Osteoblast (primary cell): ENCODE measurements at regions not wholly inside any gene's neighbourhood (a gene's known extent, or its start where the extent isn't known, plus 50 kb on each side); places are given as distances from the start of the nearest gene placed in this dataset.

Source experiments
- DNase-seq: peaks from one replicate; pipeline ENCODE4 v3.0.0; 2011; ENCODE audit warnings: low spot score, mixed read lengths; ENCODE audit not compliant: insufficient read length; ENCODE audit errors: missing footprints
- H2AFZ ChIP-seq: 2 replicates; pipeline ENCODE4 v1.6.0; 2011; ENCODE audit warnings: mild to moderate bottlenecking, low read length
- H3K27ac ChIP-seq: 2 replicates; pipeline ENCODE4 v1.5.1; 2011; ENCODE audit warnings: mild to moderate bottlenecking, low read depth, low read length, moderate library complexity
- H3K27me3 ChIP-seq: 2 replicates; pipeline ENCODE4 v1.6.0; 2012; ENCODE audit warnings: mild to moderate bottlenecking, control low read depth, inconsistent platforms, low read length, moderate library complexity; ENCODE audit not compliant: insufficient read depth
- H3K36me3 ChIP-seq: 2 replicates; pipeline ENCODE4 v1.5.1; 2011; ENCODE audit warnings: mild to moderate bottlenecking, low read length, control low read depth, moderate library complexity; ENCODE audit not compliant: insufficient read depth
- H3K4me1 ChIP-seq: 2 replicates; pipeline ENCODE4 v1.5.1; 2011; ENCODE audit warnings: mild to moderate bottlenecking, low read length, control low read depth, moderate library complexity; ENCODE audit not compliant: insufficient read depth
- H3K4me2 ChIP-seq: 2 replicates; pipeline ENCODE4 v1.6.0; 2011; ENCODE audit warnings: mild to moderate bottlenecking, low read length; ENCODE audit not compliant: insufficient read depth
- H3K4me3 ChIP-seq: fragments of 200-600 bp; sonication (generic); 3 replicates; pipeline ENCODE4 v1.5.1; 2012; ENCODE audit warnings: mild to moderate bottlenecking, low read length, inconsistent platforms; ENCODE audit not compliant: insufficient read depth
- H3K79me2 ChIP-seq: 2 replicates; pipeline ENCODE4 v1.6.0; 2012; ENCODE audit warnings: mild to moderate bottlenecking, low read length, control low read depth, inconsistent platforms; ENCODE audit not compliant: insufficient read depth
- H3K9me3 ChIP-seq: 2 replicates; pipeline ENCODE4 v1.5.1; 2011; ENCODE audit warnings: low read depth, low read length, control low read depth
- H4K20me1 ChIP-seq: 2 replicates; pipeline ENCODE4 v1.6.0; 2012; ENCODE audit warnings: mild to moderate bottlenecking, low read length, control low read depth; ENCODE audit not compliant: insufficient read depth
- CTCF ChIP-seq: IDR thresholded peaks from 2 replicates; pipeline ENCODE4 v1.5.1; 2011; ENCODE audit warnings: mild to moderate bottlenecking, low read depth, low read length, moderate library complexity; ENCODE audit errors: extremely low read depth

GRCh38 chr5:8956659-8957058 lies 589.2 kb downstream of the SEMA5A start:
- no peak overlapping the region for H3K4me3 ChIP-seq

GRCh38 chr5:8958602-8959001 lies 587.3 kb downstream of the SEMA5A start:
- no peaks in the 10 kb centered on the region for H3K4me1 ChIP-seq
- no peaks in the 10 kb centered on the region for H3K27me3 ChIP-seq
- H3K27ac ChIP-seq = no peak overlapping the region
- DNase-seq = no peak
- H3K79me2 ChIP-seq = no peaks in the 10 kb centered on the region
- H3K36me3 ChIP-seq = no peaks in the 10 kb centered on the region
- H3K4me2 ChIP-seq = no peak overlapping the region
- no peak for TF ChIP-seq CTCF
- H3K9me3 ChIP-seq = no peaks in the 10 kb centered on the region
- H4K20me1 ChIP-seq = no peaks in the 10 kb centered on the region
- H2AFZ ChIP-seq = no peak overlapping the region
- no peak overlapping the region for H3K4me3 ChIP-seq

More at GRCh38 chr5:8956659-8957058, 589.2 kb downstream of the SEMA5A start:
- no peaks in the 10 kb centered on the region for H3K36me3 ChIP-seq
- H4K20me1 ChIP-seq = no peaks in the 10 kb centered on the region
- H3K79me2 ChIP-seq = no peaks in the 10 kb centered on the region
- no peak for DNase-seq
- H3K27ac ChIP-seq = no peak overlapping the region
- H3K9me3 ChIP-seq = no peaks in the 10 kb centered on the region
- no peaks in the 10 kb centered on the region for H3K27me3 ChIP-seq
- TF ChIP-seq CTCF = no peak
- H2AFZ ChIP-seq = no peak overlapping the region
- H3K4me2 ChIP-seq = no peak overlapping the region
- no peaks in the 10 kb centered on the region for H3K4me1 ChIP-seq

GRCh38 chr5:8961219-8961618 lies 584.7 kb downstream of the SEMA5A start:
- H3K27me3 ChIP-seq = no peaks in the 10 kb centered on the region
- DNase-seq = no peak
- no peaks in the 10 kb centered on the region for H3K36me3 ChIP-seq
- no peak for TF ChIP-seq CTCF
- H3K4me1 ChIP-seq = no peaks in the 10 kb centered on the region
- no peaks in the 10 kb centered on the region for H3K9me3 ChIP-seq
- H3K4me3 ChIP-seq = no peak overlapping the region
- no peaks in the 10 kb centered on the region for H4K20me1 ChIP-seq
- H3K4me2 ChIP-seq = no peak overlapping the region
- no peak overlapping the region for H3K27ac ChIP-seq
- H2AFZ ChIP-seq = no peak overlapping the region
- no peaks in the 10 kb centered on the region for H3K79me2 ChIP-seq

GRCh38 chr5:8961956-8962355 lies 583.9 kb downstream of the SEMA5A start:
- H3K4me3 ChIP-seq = no peak overlapping the region
- H3K4me1 ChIP-seq = no peaks in the 10 kb centered on the region
- no peak overlapping the region for H3K27ac ChIP-seq
- H3K36me3 ChIP-seq = no peaks in the 10 kb centered on the region
- no peak for TF ChIP-seq CTCF
- no peak overlapping the region for H2AFZ ChIP-seq
- no peaks in the 10 kb centered on the region for H3K9me3 ChIP-seq
- H3K27me3 ChIP-seq = no peaks in the 10 kb centered on the region
- H4K20me1 ChIP-seq = no peaks in the 10 kb centered on the region
- H3K4me2 ChIP-seq = no peak overlapping the region
- DNase-seq = no peak
- H3K79me2 ChIP-seq = no peaks in the 10 kb centered on the region
